ENCODE measurements at regions not wholly inside any gene's neighbourhood (a gene's known extent, or its start where the extent isn't known, plus 50 kb on each side); places are given as distances from the start of the nearest gene placed in this dataset.

GRCh38 chr2:205937211-205937610 lies 148.8 kb downstream of the INO80D start:
- no peak for DNase-seq (ENCODE audit: extremely low read depth in 1 of 2, low read depth in 1 of 2)

DNA sequence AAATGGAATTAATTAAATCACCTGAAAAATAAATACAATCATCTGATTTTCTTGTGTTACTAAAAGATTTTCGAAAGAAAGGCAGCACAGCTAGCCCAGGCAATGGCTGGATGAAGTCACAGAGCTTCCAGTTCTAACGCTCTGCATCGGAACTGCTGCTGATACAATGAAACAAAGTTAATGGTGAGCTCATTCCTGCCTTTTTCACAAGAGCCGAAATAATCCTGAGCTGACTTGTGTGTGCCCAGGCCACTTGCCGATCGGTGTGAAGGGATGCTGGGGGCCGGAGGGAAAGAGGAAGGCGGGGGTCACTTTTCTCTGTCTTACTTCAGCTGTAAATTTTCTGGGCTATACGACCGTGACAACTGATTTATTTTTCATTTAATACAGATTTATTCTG lies 149.5 kb downstream of the INO80D start:
- no peak for DNase-seq (ENCODE audit: extremely low read depth in 1 of 2, low read depth in 1 of 2)

DNA sequence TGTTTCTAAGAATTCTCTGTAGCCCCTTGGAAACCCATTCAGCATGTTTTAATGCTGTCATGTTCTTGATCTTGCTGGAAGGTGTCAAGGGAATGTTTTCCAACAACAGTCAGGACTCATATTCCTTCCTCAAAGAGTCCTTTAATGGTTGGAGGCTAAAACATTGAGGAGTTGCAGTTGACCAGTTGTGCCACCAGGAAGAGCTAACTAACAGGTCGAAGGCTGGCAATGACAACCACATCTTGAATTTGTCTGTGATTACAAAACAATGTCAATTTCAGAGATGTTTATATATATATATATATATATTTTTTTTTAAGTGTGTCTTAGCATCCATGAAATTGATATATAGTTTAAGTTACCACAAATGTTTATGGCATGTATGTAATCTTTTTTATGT lies 151.5 kb downstream of the INO80D start:
- no peak for DNase-seq (ENCODE audit: extremely low read depth in 1 of 2, low read depth in 1 of 2)

GRCh38 chr2:205932861-205933260 lies 153.1 kb downstream of the INO80D start:
- DNase-seq (ENCODE audit: extremely low read depth in 1 of 2, low read depth in 1 of 2), result no peak

- no peak for DNase-seq (ENCODE audit: extremely low read depth in 1 of 2, low read depth in 1 of 2)
Observed at GRCh38 chr2:205931388-205931787, 154.6 kb downstream of the INO80D start.

- no peak for DNase-seq (ENCODE audit: extremely low read depth in 1 of 2, low read depth in 1 of 2)
Observed at GRCh38 chr2:205930209-205930608, 155.8 kb downstream of the INO80D start.

GRCh38 chr2:205929246-205929942 lies 156.6 kb downstream of the INO80D start:
- no peak for DNase-seq (ENCODE audit: extremely low read depth in 1 of 2, low read depth in 1 of 2)

DNA sequence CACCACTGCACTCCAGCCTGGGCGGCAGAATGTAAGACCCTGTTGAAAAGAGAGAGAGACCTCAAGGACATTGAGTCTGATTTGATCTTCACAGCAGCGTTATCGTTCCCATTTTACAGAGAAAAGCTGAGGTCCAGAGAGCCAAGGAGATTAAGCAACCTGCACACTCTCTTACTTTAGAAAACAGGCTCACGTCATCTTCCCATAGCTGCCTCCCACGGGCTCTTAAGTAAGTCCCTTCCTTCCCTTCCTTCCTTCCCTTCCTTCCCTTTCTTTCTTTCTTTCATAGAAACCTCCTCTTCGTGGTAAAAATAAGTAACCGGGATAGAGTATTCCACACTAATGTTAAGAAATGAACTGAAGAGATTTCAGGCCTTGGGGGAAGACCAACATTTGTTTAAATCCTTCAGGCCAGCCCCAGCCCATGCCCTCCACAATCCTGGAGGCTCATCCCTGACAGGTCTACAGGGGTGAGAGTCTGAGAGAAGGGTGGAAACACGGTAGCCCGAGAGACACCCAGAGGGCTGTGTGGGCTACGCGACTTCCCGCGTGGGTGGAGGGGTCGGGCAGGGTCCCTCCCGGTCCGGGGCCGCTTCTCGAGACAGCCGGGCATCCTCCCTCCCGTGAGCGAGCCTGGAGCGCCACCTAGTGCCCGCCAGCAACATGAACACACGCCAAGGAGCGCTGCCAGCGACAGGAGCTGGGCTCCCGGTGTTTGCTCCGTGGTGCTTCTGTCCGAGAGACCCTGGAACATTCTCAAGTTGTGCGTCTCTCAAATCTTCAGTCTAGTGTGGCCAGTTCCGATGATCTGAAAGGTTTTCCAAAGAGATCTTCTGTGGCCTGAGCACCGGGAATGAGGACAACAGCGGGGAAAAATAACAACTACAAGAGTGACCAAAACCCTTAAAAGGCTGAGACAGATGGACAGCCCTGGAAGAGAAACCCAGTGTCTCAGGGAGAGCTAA lies 160.3 kb downstream of the INO80D start:
- DNase-seq (ENCODE audit: extremely low read depth in 1 of 2, low read depth in 1 of 2), result peak; percentile 14 to 55

DNA sequence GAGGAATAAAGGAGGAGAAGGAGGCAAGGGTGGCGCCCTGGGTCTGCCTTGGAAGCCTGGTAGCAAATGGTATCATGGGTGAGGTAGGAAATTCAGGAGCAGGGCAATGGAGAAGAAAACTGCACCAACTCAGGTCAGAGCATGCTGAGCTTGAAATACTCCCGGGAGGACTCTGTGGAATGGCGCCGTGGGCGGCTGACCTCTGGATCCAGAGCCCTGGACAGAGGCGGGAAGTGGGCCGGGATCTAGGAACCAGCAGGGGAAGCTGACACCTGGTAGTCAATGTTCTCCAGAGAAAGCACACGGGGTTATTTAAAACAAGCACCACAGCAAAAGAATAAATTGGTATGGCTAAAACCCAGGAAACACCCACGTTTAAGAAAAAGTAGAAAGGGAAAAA lies 161.3 kb downstream of the INO80D start:
- no peak for DNase-seq (ENCODE audit: extremely low read depth in 1 of 2, low read depth in 1 of 2)

GRCh38 chr2:205915130-205915524 lies 170.8 kb downstream of the INO80D start:
- DNase-seq (ENCODE audit: extremely low read depth in 1 of 2, low read depth in 1 of 2), result no peak

DNA sequence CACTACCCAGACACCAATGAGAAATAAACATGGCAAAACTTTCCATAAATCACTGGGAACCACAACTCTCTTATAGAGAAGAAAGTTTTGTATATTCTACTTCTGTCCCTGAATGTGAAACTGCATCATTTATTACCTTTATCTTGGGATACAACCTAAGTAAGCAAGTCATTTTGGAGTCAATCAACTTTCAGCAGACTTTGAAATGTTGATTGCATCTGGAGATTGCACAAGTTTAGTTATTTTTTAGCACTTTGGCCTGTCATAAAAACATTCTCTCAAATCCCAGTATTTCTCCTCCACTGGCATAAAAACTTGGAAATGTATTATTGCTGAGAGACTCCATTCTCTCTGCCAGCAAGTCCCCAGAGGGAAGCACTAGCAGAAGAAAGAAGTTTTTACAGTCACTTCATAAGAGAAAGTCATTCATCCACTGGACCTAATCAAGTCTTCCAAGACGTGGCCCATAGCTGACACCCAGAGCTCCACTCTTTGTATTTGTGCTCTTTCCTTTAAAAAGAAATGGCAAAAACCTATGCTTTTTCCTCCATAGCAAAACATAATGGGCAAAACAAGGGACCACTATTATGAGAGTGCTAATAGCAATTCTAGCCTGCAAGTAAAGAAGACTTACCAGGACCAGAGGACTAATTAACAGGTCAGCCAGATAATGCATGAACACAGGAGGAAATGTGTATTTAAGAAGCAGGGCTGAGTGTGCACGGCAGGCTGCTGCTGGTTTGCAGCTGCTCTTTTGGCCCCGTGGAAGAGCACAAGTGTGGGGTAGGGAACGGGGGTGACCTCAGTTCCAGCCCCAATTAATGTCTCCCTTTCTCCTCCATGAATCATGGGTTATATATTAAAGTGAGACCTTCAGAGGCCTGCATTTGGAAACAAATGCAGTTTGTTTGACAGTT lies 171.5 kb downstream of the INO80D start:
- DNase-seq (ENCODE audit: extremely low read depth in 1 of 2, low read depth in 1 of 2), result no peak

DNA sequence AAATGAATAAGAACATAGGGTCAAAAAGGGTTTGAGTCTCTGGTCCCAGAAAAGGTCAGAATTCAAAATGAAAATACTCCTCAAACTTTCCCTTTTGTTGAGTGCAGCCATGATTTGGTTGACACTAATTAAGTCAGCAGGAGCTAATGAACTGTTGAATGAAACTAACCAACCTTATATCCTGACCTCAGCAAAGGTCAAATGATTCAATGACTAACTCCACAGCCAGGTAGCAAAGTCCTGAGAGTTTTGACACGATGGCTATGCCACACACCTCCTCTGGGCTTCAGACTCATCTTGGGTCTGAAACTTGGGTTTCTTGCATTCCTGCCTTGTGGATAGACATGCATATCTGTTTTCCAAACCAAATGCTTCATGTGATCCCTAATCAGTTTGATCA lies 172.3 kb downstream of the INO80D start:
- DNase-seq (ENCODE audit: extremely low read depth in 1 of 2, low read depth in 1 of 2), result no peak

GRCh38 chr2:205911306-205911705 lies 174.7 kb downstream of the INO80D start:
- no peak for DNase-seq (ENCODE audit: extremely low read depth in 1 of 2, low read depth in 1 of 2)

GRCh38 chr2:205909184-205909572 lies 176.8 kb downstream of the INO80D start:
- no peak for DNase-seq (ENCODE audit: extremely low read depth in 1 of 2, low read depth in 1 of 2)

DNA sequence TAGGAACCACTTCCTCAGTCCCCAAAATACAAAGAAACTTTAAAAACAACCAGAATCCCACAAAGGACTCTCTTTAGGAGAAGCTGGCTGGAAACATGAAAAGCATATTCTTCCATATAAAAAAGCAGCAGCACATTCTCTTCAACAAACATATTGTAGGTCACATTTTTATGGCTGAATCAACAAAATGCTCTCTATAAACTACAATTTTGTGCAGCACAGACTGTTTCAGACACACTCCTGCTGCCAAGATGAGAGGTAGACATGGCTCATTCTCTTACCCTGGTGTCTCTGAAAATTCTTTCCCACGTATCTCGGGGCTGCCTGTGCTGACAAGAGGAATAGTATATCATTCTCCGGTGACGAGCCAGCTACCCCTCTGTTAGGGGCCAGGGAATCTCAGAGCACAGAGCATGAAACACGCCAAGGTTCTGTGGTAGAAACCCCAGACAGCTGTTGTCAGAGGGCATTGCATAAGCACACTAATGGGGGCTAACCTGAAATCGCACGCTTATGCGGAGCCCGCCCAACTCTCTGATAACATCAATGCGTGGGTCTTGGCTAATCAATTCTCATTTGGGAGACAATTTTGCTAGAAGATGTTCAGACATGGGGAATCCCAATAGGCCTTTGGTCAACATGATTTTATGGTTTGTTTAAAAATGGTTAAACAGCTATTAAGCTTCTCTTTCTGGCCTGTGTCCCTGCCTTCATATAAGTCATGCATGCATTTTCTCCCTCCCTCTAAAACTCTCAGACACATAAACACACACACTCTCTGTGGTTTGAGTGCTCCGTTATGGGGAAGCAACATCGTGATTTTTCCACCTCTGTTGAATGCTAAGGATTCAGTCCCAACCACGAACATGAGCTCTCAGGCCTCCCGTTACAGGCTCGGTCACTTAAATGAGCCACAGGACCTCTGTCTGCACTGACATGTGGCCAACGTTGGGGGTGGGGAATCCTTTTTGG lies 177.5 kb downstream of the INO80D start:
- DNase-seq (ENCODE audit: extremely low read depth in 1 of 2, low read depth in 1 of 2), result no peak

- DNase-seq (ENCODE audit: extremely low read depth in 1 of 2, low read depth in 1 of 2), result no peak
Observed at GRCh38 chr2:205906419-205906818, 179.6 kb downstream of the INO80D start.

DNA sequence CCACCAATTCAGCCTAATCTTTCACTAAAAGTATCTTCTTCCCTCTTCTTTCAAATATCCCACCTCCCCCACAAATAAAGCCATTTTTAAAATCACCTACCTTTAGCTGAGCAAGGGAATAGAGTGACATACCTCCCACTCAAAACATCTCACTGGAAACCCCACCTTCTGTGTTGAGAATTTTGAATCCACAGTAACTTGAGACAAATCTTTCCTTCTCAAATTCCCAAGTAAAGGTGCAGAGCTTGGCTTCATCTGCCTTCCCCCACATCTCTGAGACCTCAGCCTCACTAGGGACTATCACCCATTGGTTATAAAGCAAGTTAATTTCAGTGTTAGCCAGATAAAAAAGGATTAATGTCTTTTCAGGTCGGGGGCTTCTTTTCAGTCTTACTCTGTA lies 180.4 kb downstream of the INO80D start:
- no peak for DNase-seq (ENCODE audit: extremely low read depth in 1 of 2, low read depth in 1 of 2)

- DNase-seq (ENCODE audit: extremely low read depth in 1 of 2, low read depth in 1 of 2), result no peak
Observed at GRCh38 chr2:205904873-205905272, 181.1 kb downstream of the INO80D start.

DNA sequence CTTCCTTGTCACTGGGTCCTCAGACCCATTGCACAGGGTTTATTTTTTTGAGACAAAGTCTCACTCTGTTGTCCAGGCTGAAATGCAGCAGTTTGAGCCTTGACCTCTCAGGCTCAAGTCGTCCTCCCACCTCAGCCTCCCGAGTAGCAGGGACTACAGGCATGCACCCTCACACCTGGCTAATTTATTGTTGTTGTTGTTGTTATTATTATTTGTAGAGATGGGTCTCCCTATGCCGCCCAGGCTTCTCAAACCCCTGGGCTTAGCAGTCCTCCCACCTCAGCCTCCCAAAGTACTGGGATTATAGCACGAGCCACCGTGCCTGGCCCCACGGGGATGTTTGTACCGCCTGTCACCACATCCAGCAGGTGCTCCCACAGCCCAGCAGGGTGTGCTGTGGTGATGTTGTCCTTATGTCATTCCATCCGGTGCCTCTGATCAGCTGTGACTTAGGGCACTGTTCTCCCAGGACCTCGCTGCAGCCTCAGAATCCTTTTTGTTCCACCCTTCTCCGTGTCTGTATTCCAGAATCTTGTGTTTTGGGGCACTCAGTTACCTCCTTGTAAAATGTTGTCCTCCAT lies 182.3 kb downstream of the INO80D start:
- no peak for DNase-seq (ENCODE audit: extremely low read depth in 1 of 2, low read depth in 1 of 2)

GRCh38 chr2:205902900-205903237 lies 183.1 kb downstream of the INO80D start:
- no peak for DNase-seq (ENCODE audit: extremely low read depth in 1 of 2, low read depth in 1 of 2)
